Chondrocyte (in vitro differentiated cells): ENCODE measurements at regions not wholly inside any gene's neighbourhood (a gene's known extent, or its start where the extent isn't known, plus 50 kb on each side); places are given as distances from the start of the nearest gene placed in this dataset.
"Not testable (repeated sequence)": the region's sequence is repeated elsewhere in the genome, so short reads cannot be mapped to it uniquely, and the experiment has no call there.

Experiments
- DNase-seq: peaks from one replicate; pipeline ENCODE4 v3.0.0; 2021; ENCODE audit warnings: mixed read lengths, low spot score
- H3K27ac Mint-ChIP-seq: one replicate; pipeline ENCODE4 v1.8.0; 2021; ENCODE audit warnings: mild to moderate bottlenecking, moderate library complexity, mixed read lengths; ENCODE audit not compliant: unreplicated experiment
- H3K27me3 Mint-ChIP-seq: 2 replicates; pipeline ENCODE4 v1.8.0; 2021; ENCODE audit warnings: low read depth, mixed read lengths
- H3K36me3 Mint-ChIP-seq: 2 replicates; pipeline ENCODE4 v1.8.0; 2021; ENCODE audit warnings: low read depth, mixed read lengths
- H3K4me1 Mint-ChIP-seq: 2 replicates; pipeline ENCODE4 v1.8.0; 2021; ENCODE audit warnings: low read depth, mild to moderate bottlenecking, mixed read lengths
- H3K4me3 Mint-ChIP-seq: one replicate; pipeline ENCODE4 v1.8.0; 2021; ENCODE audit warnings: mild to moderate bottlenecking, moderate library complexity, mixed read lengths; ENCODE audit not compliant: unreplicated experiment
- H3K9me3 Mint-ChIP-seq: 2 replicates; pipeline ENCODE4 v1.8.0; 2021; ENCODE audit warnings: low read depth, mixed read lengths
- CTCF ChIP-seq: fragments of 200-600 bp; sonication (generic); IDR thresholded peaks from 2 replicates; pipeline ENCODE4 v1.5.0; 2021; ENCODE audit warnings: antibody characterized with exemption, mild to moderate bottlenecking, moderate library complexity

GRCh38 chr15:88965097-88965496 is 51.9 kb upstream of the MFGE8 start:
- H3K4me1 Mint-ChIP-seq, DNase-seq, H3K27me3 Mint-ChIP-seq, H3K4me3 Mint-ChIP-seq, H3K27ac Mint-ChIP-seq: not testable (repeated sequence)
- H3K9me3 Mint-ChIP-seq = peaks cover 40% of the 10 kb centered on the region
- peaks cover 11% of the 10 kb centered on the region for H3K36me3 Mint-ChIP-seq

- Mint-ChIP-seq H3K36me3 (peaks cover 7% of the 10 kb centered on the region), H3K27ac (no peak overlapping the region), H3K4me1 (no peaks in the 10 kb centered on the region), H3K4me3 (no peak overlapping the region), H3K27me3 (no peaks in the 10 kb centered on the region), H3K9me3 (peaks cover 27% of the 10 kb centered on the region)
- no peak for DNase-seq
- TF ChIP-seq CTCF = no peak
Measured at GRCh38 chr15:88970232-88970631, 57.1 kb upstream of the MFGE8 start.

- no peak overlapping the region for H3K4me3 Mint-ChIP-seq
- H3K27me3 Mint-ChIP-seq = no peaks in the 10 kb centered on the region
- DNase-seq = no peak
- H3K36me3 Mint-ChIP-seq = peaks cover 5% of the 10 kb centered on the region
- no peak for TF ChIP-seq CTCF
- H3K9me3 Mint-ChIP-seq = peaks cover 16% of the 10 kb centered on the region
- H3K27ac Mint-ChIP-seq = no peak overlapping the region
- peaks cover 4% of the 10 kb centered on the region for H3K4me1 Mint-ChIP-seq
Measured at GRCh38 chr15:88974392-88974791, 61.2 kb upstream of the MFGE8 start.

- H3K4me1 Mint-ChIP-seq = peaks cover 4% of the 10 kb centered on the region
- no peak for TF ChIP-seq CTCF
- no peaks in the 10 kb centered on the region for H3K27me3 Mint-ChIP-seq
- DNase-seq = no peak
- no peak overlapping the region for H3K27ac Mint-ChIP-seq
- no peak overlapping the region for H3K4me3 Mint-ChIP-seq
- H3K9me3 Mint-ChIP-seq = peaks cover 3% of the 10 kb centered on the region
- H3K36me3 Mint-ChIP-seq = no peaks in the 10 kb centered on the region
Measured at GRCh38 chr15:88975891-88976290, 62.7 kb upstream of the MFGE8 start.

GRCh38 chr15:88976656-88977055 is 63.5 kb upstream of the MFGE8 start:
- H3K4me1 Mint-ChIP-seq = peaks cover 6% of the 10 kb centered on the region
- H3K4me3 Mint-ChIP-seq = no peak overlapping the region
- H3K27ac Mint-ChIP-seq = no peak overlapping the region
- DNase-seq = no peak
- H3K27me3 Mint-ChIP-seq = no peaks in the 10 kb centered on the region
- no peak for TF ChIP-seq CTCF
- H3K9me3 Mint-ChIP-seq = no peaks in the 10 kb centered on the region
- H3K36me3 Mint-ChIP-seq = no peaks in the 10 kb centered on the region

GRCh38 chr15:88979674-88980073 is 66.5 kb upstream of the MFGE8 start:
- Mint-ChIP-seq H3K4me1 (peaks cover 22% of the 10 kb centered on the region), H3K4me3 (no peak overlapping the region), H3K36me3 (no peaks in the 10 kb centered on the region), H3K27me3 (no peaks in the 10 kb centered on the region), H3K9me3 (no peaks in the 10 kb centered on the region), H3K27ac (no peak overlapping the region)
- no peak for TF ChIP-seq CTCF
- no peak for DNase-seq
